A549 (cell line): ENCODE measurements at regions not wholly inside any gene's neighbourhood (a gene's known extent, or its start where the extent isn't known, plus 50 kb on each side); places are given as distances from the start of the nearest gene placed in this dataset.

Source experiments
- EP300 ChIP-seq, 2 experiments: fragments of >200 bp; sonication (Bioruptor Twin); formaldehyde crosslinking; IDR thresholded peaks; 2 replicates in 1 of 2; 3 replicates in 1 of 2; pipeline ENCODE4 v1.6.1; 2016 to 2017
- JUNB ChIP-seq: fragments of >200 bp; sonication (Bioruptor Twin); formaldehyde crosslinking; IDR thresholded peaks from 2 replicates; pipeline ENCODE4 v1.6.1; 2016
- MAZ ChIP-seq: fragments of 150-350 bp; IDR thresholded peaks from 2 replicates; pipeline ENCODE4 v1.6.1; 2014; ENCODE audit warnings: antibody characterized with exemption, low read depth, low read length, borderline replicate concordance
- NR3C1 ChIP-seq: fragments of >200 bp; sonication (Bioruptor Twin); formaldehyde crosslinking; IDR thresholded peaks from 3 replicates; pipeline ENCODE4 v1.6.1; 2017
- PHF8 ChIP-seq: fragments of 200-600 bp; sonication (generic); IDR thresholded peaks from 2 replicates; pipeline ENCODE4 v1.6.1; 2016; ENCODE audit warnings: low read depth, mild to moderate bottlenecking, antibody characterized with exemption, moderate library complexity, borderline replicate concordance
- POLR2A ChIP-seq: IDR thresholded peaks from 2 replicates; pipeline ENCODE4 v1.6.1; 2012; ENCODE audit warnings: mild to moderate bottlenecking, low read length
- ZC3H11A ChIP-seq: fragments of 450-650 bp; IDR thresholded peaks from 2 replicates; pipeline ENCODE4 v1.6.1; 2014; ENCODE audit warnings: antibody characterized with exemption, mild to moderate bottlenecking
- ZNF302 ChIP-seq: fragments of 250-450 bp; sonication (Bioruptor Pico); IDR thresholded peaks from 2 replicates; pipeline ENCODE4 v1.9.0; 2021; ENCODE audit warnings: inconsistent platforms, mild to moderate bottlenecking, moderate library complexity
- TF ChIP-seq, protein P1 (sequence below): IDR thresholded peaks from 2 replicates; pipeline ENCODE4 v1.6.1; 2012
- TF ChIP-seq, protein P2 (sequence below): fragments of >200 bp; sonication (Bioruptor Twin); formaldehyde crosslinking; IDR thresholded peaks from 3 replicates; pipeline ENCODE4 v1.5.1; 2016
- TF ChIP-seq, protein P3 (sequence below): IDR thresholded peaks from 2 replicates; pipeline ENCODE4 v1.6.1; 2012

GRCh38 chr2:180474716-180475115 lies 467.6 kb upstream of the CWC22 start:
- no peak for TF ChIP-seq MAZ
- TF ChIP-seq POLR2A: no peak
- no peak for TF ChIP-seq NR3C1
- TF ChIP-seq, protein P1, sequence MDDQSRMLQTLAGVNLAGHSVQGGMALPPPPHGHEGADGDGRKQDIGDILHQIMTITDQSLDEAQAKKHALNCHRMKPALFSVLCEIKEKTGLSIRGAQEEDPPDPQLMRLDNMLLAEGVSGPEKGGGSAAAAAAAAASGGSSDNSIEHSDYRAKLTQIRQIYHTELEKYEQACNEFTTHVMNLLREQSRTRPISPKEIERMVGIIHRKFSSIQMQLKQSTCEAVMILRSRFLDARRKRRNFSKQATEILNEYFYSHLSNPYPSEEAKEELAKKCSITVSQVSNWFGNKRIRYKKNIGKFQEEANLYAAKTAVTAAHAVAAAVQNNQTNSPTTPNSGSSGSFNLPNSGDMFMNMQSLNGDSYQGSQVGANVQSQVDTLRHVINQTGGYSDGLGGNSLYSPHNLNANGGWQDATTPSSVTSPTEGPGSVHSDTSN: no peak
- TF ChIP-seq, protein P2, sequence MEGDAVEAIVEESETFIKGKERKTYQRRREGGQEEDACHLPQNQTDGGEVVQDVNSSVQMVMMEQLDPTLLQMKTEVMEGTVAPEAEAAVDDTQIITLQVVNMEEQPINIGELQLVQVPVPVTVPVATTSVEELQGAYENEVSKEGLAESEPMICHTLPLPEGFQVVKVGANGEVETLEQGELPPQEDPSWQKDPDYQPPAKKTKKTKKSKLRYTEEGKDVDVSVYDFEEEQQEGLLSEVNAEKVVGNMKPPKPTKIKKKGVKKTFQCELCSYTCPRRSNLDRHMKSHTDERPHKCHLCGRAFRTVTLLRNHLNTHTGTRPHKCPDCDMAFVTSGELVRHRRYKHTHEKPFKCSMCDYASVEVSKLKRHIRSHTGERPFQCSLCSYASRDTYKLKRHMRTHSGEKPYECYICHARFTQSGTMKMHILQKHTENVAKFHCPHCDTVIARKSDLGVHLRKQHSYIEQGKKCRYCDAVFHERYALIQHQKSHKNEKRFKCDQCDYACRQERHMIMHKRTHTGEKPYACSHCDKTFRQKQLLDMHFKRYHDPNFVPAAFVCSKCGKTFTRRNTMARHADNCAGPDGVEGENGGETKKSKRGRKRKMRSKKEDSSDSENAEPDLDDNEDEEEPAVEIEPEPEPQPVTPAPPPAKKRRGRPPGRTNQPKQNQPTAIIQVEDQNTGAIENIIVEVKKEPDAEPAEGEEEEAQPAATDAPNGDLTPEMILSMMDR: no peak
- TF ChIP-seq, protein P3, sequence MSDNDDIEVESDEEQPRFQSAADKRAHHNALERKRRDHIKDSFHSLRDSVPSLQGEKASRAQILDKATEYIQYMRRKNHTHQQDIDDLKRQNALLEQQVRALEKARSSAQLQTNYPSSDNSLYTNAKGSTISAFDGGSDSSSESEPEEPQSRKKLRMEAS: no peak
- TF ChIP-seq PHF8: no peak
- no peak for TF ChIP-seq EP300 (IDR thresholded peaks at IDR 0.05)
- no peak for TF ChIP-seq JUNB
- no peak for TF ChIP-seq ZC3H11A
- TF ChIP-seq ZNF302 (CRISPR knock-in tag): no peak
